Osteoblast (primary cell): ENCODE measurements at regions not wholly inside any gene's neighbourhood (a gene's known extent, or its start where the extent isn't known, plus 50 kb on each side); places are given as distances from the start of the nearest gene placed in this dataset. TPM values are rescaled to one million over a fixed set of nuclear protein-coding genes. Genes with fewer than 3 reads are reported as not detected.

ENCODE experiments used
- DNase-seq: peaks from one replicate; pipeline ENCODE4 v3.0.0; 2011; ENCODE audit warnings: low spot score, mixed read lengths; ENCODE audit not compliant: insufficient read length; ENCODE audit errors: missing footprints
- H2AFZ ChIP-seq: 2 replicates; pipeline ENCODE4 v1.6.0; 2011; ENCODE audit warnings: mild to moderate bottlenecking, low read length
- H3K27ac ChIP-seq: 2 replicates; pipeline ENCODE4 v1.5.1; 2011; ENCODE audit warnings: mild to moderate bottlenecking, low read depth, low read length, moderate library complexity
- H3K27me3 ChIP-seq: 2 replicates; pipeline ENCODE4 v1.6.0; 2012; ENCODE audit warnings: mild to moderate bottlenecking, control low read depth, inconsistent platforms, low read length, moderate library complexity; ENCODE audit not compliant: insufficient read depth
- H3K36me3 ChIP-seq: 2 replicates; pipeline ENCODE4 v1.5.1; 2011; ENCODE audit warnings: mild to moderate bottlenecking, low read length, control low read depth, moderate library complexity; ENCODE audit not compliant: insufficient read depth
- H3K4me1 ChIP-seq: 2 replicates; pipeline ENCODE4 v1.5.1; 2011; ENCODE audit warnings: mild to moderate bottlenecking, low read length, control low read depth, moderate library complexity; ENCODE audit not compliant: insufficient read depth
- H3K4me2 ChIP-seq: 2 replicates; pipeline ENCODE4 v1.6.0; 2011; ENCODE audit warnings: mild to moderate bottlenecking, low read length; ENCODE audit not compliant: insufficient read depth
- H3K4me3 ChIP-seq: fragments of 200-600 bp; sonication (generic); 3 replicates; pipeline ENCODE4 v1.5.1; 2012; ENCODE audit warnings: mild to moderate bottlenecking, low read length, inconsistent platforms; ENCODE audit not compliant: insufficient read depth
- H3K79me2 ChIP-seq: 2 replicates; pipeline ENCODE4 v1.6.0; 2012; ENCODE audit warnings: mild to moderate bottlenecking, low read length, control low read depth, inconsistent platforms; ENCODE audit not compliant: insufficient read depth
- H3K9me3 ChIP-seq: 2 replicates; pipeline ENCODE4 v1.5.1; 2011; ENCODE audit warnings: low read depth, low read length, control low read depth
- H4K20me1 ChIP-seq: 2 replicates; pipeline ENCODE4 v1.6.0; 2012; ENCODE audit warnings: mild to moderate bottlenecking, low read length, control low read depth; ENCODE audit not compliant: insufficient read depth
- CTCF ChIP-seq: IDR thresholded peaks from 2 replicates; pipeline ENCODE4 v1.5.1; 2011; ENCODE audit warnings: mild to moderate bottlenecking, low read depth, low read length, moderate library complexity; ENCODE audit errors: extremely low read depth
- small RNA-seq: library from RNA; depleted of rRNA; stranded (forward); fragments of <200 nt; gene quantifications from one replicate; pipeline ENCODE3, GENCODE V24; 2012

GRCh38 chr4:133084421-133084820 is 64.7 kb upstream of the PCDH10 start:
- H3K4me2 ChIP-seq: no peak overlapping the region
- no peak for TF ChIP-seq CTCF
- DNase-seq: no peak
- H3K4me3 ChIP-seq: no peak overlapping the region
- peaks cover 3% of the 10 kb centered on the region for H3K9me3 ChIP-seq
- H3K4me1 ChIP-seq: no peaks in the 10 kb centered on the region
- no peaks in the 10 kb centered on the region for H3K36me3 ChIP-seq
- no peaks in the 10 kb centered on the region for H3K79me2 ChIP-seq
- no peaks in the 10 kb centered on the region for H4K20me1 ChIP-seq
- H3K27ac ChIP-seq: no peak overlapping the region
- H2AFZ ChIP-seq: no peak overlapping the region
- H3K27me3 ChIP-seq: no peaks in the 10 kb centered on the region

GRCh38 chr4:133095591-133095990 is 53.5 kb upstream of the PCDH10 start:
- DNase-seq: peak; percentile 3
- H3K27ac ChIP-seq: no peak overlapping the region
- TF ChIP-seq CTCF: no peak
- no peaks in the 10 kb centered on the region for H3K36me3 ChIP-seq
- no peak overlapping the region for H3K4me2 ChIP-seq
- H3K79me2 ChIP-seq: no peaks in the 10 kb centered on the region
- H3K27me3 ChIP-seq: no peaks in the 10 kb centered on the region
- no peaks in the 10 kb centered on the region for H4K20me1 ChIP-seq
- no peak overlapping the region for H2AFZ ChIP-seq
- H3K4me3 ChIP-seq: no peak overlapping the region
- H3K4me1 ChIP-seq: no peaks in the 10 kb centered on the region
- no peaks in the 10 kb centered on the region for H3K9me3 ChIP-seq

GRCh38 chr4:133096972-133097371 is 52.1 kb upstream of the PCDH10 start:
- no peaks in the 10 kb centered on the region for H4K20me1 ChIP-seq
- H3K9me3 ChIP-seq: no peaks in the 10 kb centered on the region
- no peaks in the 10 kb centered on the region for H3K36me3 ChIP-seq
- H3K79me2 ChIP-seq: no peaks in the 10 kb centered on the region
- H3K27ac ChIP-seq: no peak overlapping the region
- H3K27me3 ChIP-seq: no peaks in the 10 kb centered on the region
- H3K4me2 ChIP-seq: no peak overlapping the region
- no peaks in the 10 kb centered on the region for H3K4me1 ChIP-seq
- H3K4me3 ChIP-seq: no peak overlapping the region
- H2AFZ ChIP-seq: no peak overlapping the region
- no peak for TF ChIP-seq CTCF
- no peak for DNase-seq

Small RNA genes in the stretch of these regions (small RNA-seq; reads per million reads assigned to genes)
- not detected for gene AC096711.1
